ENCODE measurements at regions not wholly inside any gene's neighbourhood (a gene's known extent, or its start where the extent isn't known, plus 50 kb on each side); places are given as distances from the start of the nearest gene placed in this dataset.

GRCh38 chr6:120569714-120570113 lies 764.6 kb downstream of the TBC1D32 start:
- no peaks in the 10 kb centered on the region for H3K36me3 Mint-ChIP-seq (ENCODE audit: low read depth)
- Histone ChIP-seq H3K4me1 (ENCODE audit: insufficient read depth) (no peaks in the 10 kb centered on the region), H3K27ac (ENCODE audit: low read depth) (no peak overlapping the region), H3K4me2 (no peak overlapping the region), H3K9me2 (ENCODE audit: insufficient read depth) (no peaks in the 10 kb centered on the region), H2AFZ (peak overlapping the region; percentile 48; the same call in 1 of the 2 replicates), H3F3A (replicated peaks; ENCODE audit: low read depth) (no peaks in the 10 kb centered on the region), H3K27me3 (ENCODE audit: insufficient read depth) (no peaks in the 10 kb centered on the region), H4K20me1 (replicated peaks; ENCODE audit: insufficient read depth) (no peaks in the 10 kb centered on the region), H3K4me3 (no peak overlapping the region), H3K36me3 (ENCODE audit: insufficient read depth) (no peaks in the 10 kb centered on the region), H3K79me2 (replicated peaks; ENCODE audit: insufficient read depth) (no peaks in the 10 kb centered on the region)
- H3K27ac Mint-ChIP-seq = no peak overlapping the region
- no peak for ATAC-seq
- peaks cover 3% of the 10 kb centered on the region for H3K27me3 Mint-ChIP-seq (ENCODE audit: insufficient read depth, low read depth, poor library complexity)
- no peaks in the 10 kb centered on the region for H3K4me1 Mint-ChIP-seq
- DNase-seq (ENCODE audit: low spot score) = no peak
- no peaks in the 10 kb centered on the region; the same call in 2 of the 3 replicates for H3K9me3 Mint-ChIP-seq
- H3K4me3 Mint-ChIP-seq = no peak overlapping the region
- no peak for TF ChIP-seq ETS1 (IDR thresholded peaks at IDR 0.05)
- no peak for TF ChIP-seq EZH2phosphoT487 (IDR thresholded peaks at IDR 0.05; ENCODE audit: unreplicated experiment)
- no peak for TF ChIP-seq CTCF (conservative IDR thresholded peaks at IDR 0.05; ENCODE audit: low read depth in 2 of 2)
- TF ChIP-seq EZH2 (IDR thresholded peaks at IDR 0.05; ENCODE audit: low read depth, unreplicated experiment) = no peak
- TF ChIP-seq STAT1 (IDR thresholded peaks at IDR 0.05; ENCODE audit: unreplicated experiment) = no peak
- no peak for TF ChIP-seq CREB1 (CRISPR knock-in tag; IDR thresholded peaks at IDR 0.05; ENCODE audit: low read depth)
- TF ChIP-seq ZNF331 (CRISPR knock-in tag; IDR thresholded peaks at IDR 0.05; ENCODE audit: low read depth) = no peak
- no peak for TF ChIP-seq JUNB (IDR thresholded peaks at IDR 0.05; ENCODE audit: unreplicated experiment)
- TF ChIP-seq NANOG (IDR thresholded peaks at IDR 0.05; ENCODE audit: borderline replicate concordance) = no peak
- no peak for TF ChIP-seq ZNF462 (CRISPR knock-in tag; IDR thresholded peaks at IDR 0.05)
- no peak for TF ChIP-seq POLR2AphosphoS5 (IDR thresholded peaks at IDR 0.05; ENCODE audit: low read depth)
- no peak for TF ChIP-seq ZNF114 (CRISPR knock-in tag; IDR thresholded peaks at IDR 0.05)
- TF ChIP-seq REST (IDR thresholded peaks at IDR 0.05; ENCODE audit: unreplicated experiment) = no peak
